Inflammatory macrophage treated with lipopolysaccharide for 4 hours (primary cell): ENCODE measurements at regions not wholly inside any gene's neighbourhood (a gene's known extent, or its start where the extent isn't known, plus 50 kb on each side); places are given as distances from the start of the nearest gene placed in this dataset.

ENCODE experiments used
- DNase-seq: peaks from one replicate; pipeline ENCODE4 v3.0.0-alpha.2; 2020

GRCh38 chr5:67383451-67383850, 186.9 kb upstream of the CD180 start:
- no peak for DNase-seq

- no peak for DNase-seq
Observed at GRCh38 chr5:67381236-67381880, 184.8 kb upstream of the CD180 start.

- no peak for DNase-seq
Observed at GRCh38 chr5:67380431-67380830, 183.8 kb upstream of the CD180 start.

- DNase-seq = no peak
Observed at GRCh38 chr5:67379753-67380152, 183.2 kb upstream of the CD180 start.

GRCh38 chr5:67378256-67378655, 181.7 kb upstream of the CD180 start:
- DNase-seq = no peak

GRCh38 chr5:67377631-67378030, 181.0 kb upstream of the CD180 start:
- no peak for DNase-seq

- DNase-seq = no peak
Observed at GRCh38 chr5:67375606-67376005, 179.0 kb upstream of the CD180 start.

GRCh38 chr5:67374378-67374777, 177.8 kb upstream of the CD180 start:
- DNase-seq = no peak

GRCh38 chr5:67373518-67373917, 176.9 kb upstream of the CD180 start:
- no peak for DNase-seq

GRCh38 chr5:67372887-67373286, 176.3 kb upstream of the CD180 start:
- no peak for DNase-seq

GRCh38 chr5:67371924-67372323, 175.3 kb upstream of the CD180 start:
- no peak for DNase-seq

- DNase-seq = no peak
Observed at GRCh38 chr5:67366691-67367395, 170.2 kb upstream of the CD180 start.

- DNase-seq = no peak
Observed at GRCh38 chr5:67366276-67366675, 169.7 kb upstream of the CD180 start.

- no peak for DNase-seq
Observed at GRCh38 chr5:67364381-67364970, 167.9 kb upstream of the CD180 start.

- DNase-seq = peak; percentile 9
Observed at GRCh38 chr5:67363963-67364362, 167.4 kb upstream of the CD180 start.

- no peak for DNase-seq
Observed at GRCh38 chr5:67363180-67363709, 166.6 kb upstream of the CD180 start.

- no peak for DNase-seq
Observed at GRCh38 chr5:67361932-67362729, 165.5 kb upstream of the CD180 start.

GRCh38 chr5:67360047-67360446, 163.4 kb upstream of the CD180 start:
- DNase-seq = peak; percentile 40

- DNase-seq = no peak
Observed at GRCh38 chr5:67358186-67358585, 161.6 kb upstream of the CD180 start.

- no peak for DNase-seq
Observed at GRCh38 chr5:67355120-67355713, 158.6 kb upstream of the CD180 start.

GRCh38 chr5:67353500-67354450, 157.2 kb upstream of the CD180 start:
- DNase-seq = peak; percentile 44
